HepG2 (cell line): ENCODE measurements at regions not wholly inside any gene's neighbourhood (a gene's known extent, or its start where the extent isn't known, plus 50 kb on each side); places are given as distances from the start of the nearest gene placed in this dataset.

Source experiments
- ATAC-seq: fragments of 200-7000 bp; cut with Tn5 transposase; 3 replicates; pipeline ENCODE4 v1.9.1; 2020; ENCODE audit warnings: mild to moderate bottlenecking, moderate library complexity
- BruUV-seq: library from RNA; stranded (reverse); fragments of 400-500 nt; replicated peaks from 2 replicates; lab custom pipeline; 2021; lab: Mats Ljungman, UMichigan
- CTCF ChIA-PET: fragments of 300-600 bp; formaldehyde crosslinking; extraction: SDS; loops from one replicate; lab custom pipeline; 2021; ENCODE audit warnings: low total read pairs, inconsistent platforms, low intra/inter-chr PET ratio; lab: Yijun Ruan, JAX
- POLR2A ChIA-PET: fragments of 350-600 bp; sonication (Branson Sonifier 250); formaldehyde crosslinking; loops from one replicate; lab custom pipeline; 2020; ENCODE audit warnings: antibody characterized with exemption, inconsistent platforms; lab: Yijun Ruan, JAX
- DNase-seq: peaks from one replicate; pipeline ENCODE4 v3.0.0-alpha.2; 2015; ENCODE audit warnings: low spot score
- FAIRE-seq: peaks from 3 replicates; lab custom pipeline; 2011; peaks lifted over from hg19 to GRCh38; lab: Jason Lieb, UNC
- H2AFZ ChIP-seq: one replicate; pipeline ENCODE4 v1.6.1; 2011; ENCODE audit warnings: low read length, inconsistent platforms
- H3K27ac ChIP-seq: fragments of 300-600 bp; 3 replicates; pipeline ENCODE4 v1.8.0; 2011; ENCODE audit warnings: mixed run types, mild to moderate bottlenecking, mixed read lengths, low read length, inconsistent platforms; ENCODE audit not compliant: insufficient read depth; ENCODE audit errors: extremely low read length
- H3K27me3 ChIP-seq, 2 experiments: fragments of 200-600 bp in 1 of 2; 2 replicates in 1 of 2; 3 replicates in 1 of 2; pipeline versions ENCODE4 v1.6.0 to v1.8.0; 2011; ENCODE audit warnings: low read length in 2 of 2, mild to moderate bottlenecking in 2 of 2, moderate library complexity in 2 of 2, inconsistent platforms in 1 of 2; ENCODE audit not compliant: insufficient read depth in 2 of 2, control insufficient read depth in 1 of 2
- H3K36me3 ChIP-seq, 2 experiments: fragments of 200-600 bp in 1 of 2; replicated peaks in 1 of 2; 2 replicates in 1 of 2; 3 replicates in 1 of 2; pipeline versions ENCODE4 v1.5.1 to v1.8.0; 2011; ENCODE audit warnings: low read length in 2 of 2, inconsistent platforms in 1 of 2; ENCODE audit not compliant: insufficient read depth in 2 of 2, control insufficient read depth in 1 of 2
- H3K4me1 ChIP-seq: 2 replicates; pipeline ENCODE4 v1.5.1; 2012; ENCODE audit warnings: low read length, inconsistent platforms; ENCODE audit not compliant: insufficient read depth
- H3K4me2 ChIP-seq: 2 replicates; pipeline ENCODE4 v1.6.0; 2011; ENCODE audit warnings: low read depth, low read length, inconsistent platforms
- H3K4me3 ChIP-seq, 3 experiments: fragments of 200-600 bp in 1 of 3; sonication (generic), shearing (Covaris generic) in 1 of 3; replicated peaks in 1 of 3; 2 replicates each; pipeline ENCODE4 v1.5.1; 2011 to 2016; ENCODE audit warnings: low read length in 3 of 3, inconsistent platforms in 2 of 3, low read depth in 2 of 3, mild to moderate bottlenecking in 2 of 3, control low read depth in 1 of 3, mixed read lengths in 1 of 3; ENCODE audit not compliant: insufficient read depth in 1 of 3
- H3K79me2 ChIP-seq: one replicate; pipeline ENCODE4 v1.6.1; 2011; ENCODE audit warnings: low read length, inconsistent platforms; ENCODE audit not compliant: insufficient read depth
- H3K9ac ChIP-seq: 2 replicates; pipeline ENCODE4 v1.6.0; 2011; ENCODE audit warnings: mild to moderate bottlenecking, low read depth, low read length, inconsistent platforms; ENCODE audit not compliant: insufficient read depth
- H3K9me3 ChIP-seq: 2 replicates; pipeline ENCODE4 v1.5.1; 2012; ENCODE audit warnings: mild to moderate bottlenecking, low read length
- H4K20me1 ChIP-seq: 2 replicates; pipeline ENCODE4 v1.6.0; 2011; ENCODE audit warnings: inconsistent platforms, mild to moderate bottlenecking, low read length, moderate library complexity; ENCODE audit not compliant: insufficient read depth
- HES4 ChIP-seq: sonication (generic); formaldehyde crosslinking; IDR thresholded peaks from 2 replicates; pipeline ENCODE4 v1.9.0; 2021; ENCODE audit warnings: mild to moderate bottlenecking, missing genetic modification reagents, borderline replicate concordance
- HIVEP1 ChIP-seq: sonication (generic); formaldehyde crosslinking; IDR thresholded peaks from 2 replicates; pipeline ENCODE4 v1.4.0; 2020; ENCODE audit warnings: mild to moderate bottlenecking, missing genetic modification reagents
- KDM4B ChIP-seq: sonication (generic); formaldehyde crosslinking; IDR thresholded peaks from 2 replicates; pipeline ENCODE4 v1.4.0; 2020; ENCODE audit warnings: missing genetic modification reagents
- MBNL3 ChIP-seq: fragments of 250-450 bp; sonication (Bioruptor Pico); conservative IDR thresholded peaks from 2 replicates; pipeline ENCODE4 v1.8.0; 2022; ENCODE audit warnings: mild to moderate bottlenecking, inconsistent platforms
- NRL ChIP-seq: sonication (generic); formaldehyde crosslinking; IDR thresholded peaks from 2 replicates; pipeline ENCODE4 v1.5.0; 2020; ENCODE audit warnings: missing genetic modification reagents, mild to moderate bottlenecking, moderate library complexity, borderline replicate concordance
- PAWR ChIP-seq: sonication (generic); formaldehyde crosslinking; IDR thresholded peaks from 2 replicates; pipeline ENCODE4 v1.4.0; 2020; ENCODE audit warnings: missing genetic modification reagents, mild to moderate bottlenecking, borderline replicate concordance
- POLR2AphosphoS2 ChIP-seq: IDR thresholded peaks from 2 replicates; pipeline ENCODE4 v1.6.1; 2011; ENCODE audit warnings: low read depth, low read length, improper control_type of control experiment
- SRSF4 ChIP-seq: fragments of 200-400 bp; formaldehyde crosslinking; IDR thresholded peaks from one replicate; pipeline ENCODE4 v1.6.1; 2018; ENCODE audit warnings: mild to moderate bottlenecking, low read depth, low read length, moderate library complexity; ENCODE audit not compliant: poor library complexity, severe bottlenecking
- TBP ChIP-seq: sonication (generic); formaldehyde crosslinking; IDR thresholded peaks from 2 replicates; pipeline ENCODE4 v1.5.0; 2020; ENCODE audit warnings: missing genetic modification reagents
- TBX3 ChIP-seq: fragments of 450-650 bp; IDR thresholded peaks from 2 replicates; pipeline ENCODE4 v1.6.1; 2017; ENCODE audit warnings: antibody characterized with exemption, mild to moderate bottlenecking, inconsistent platforms, borderline replicate concordance
- ZFP82 ChIP-seq: sonication (generic); formaldehyde crosslinking; IDR thresholded peaks from 2 replicates; pipeline ENCODE4 v1.5.1; 2020; ENCODE audit warnings: mild to moderate bottlenecking, missing genetic modification reagents, borderline replicate concordance
- ZNF24 ChIP-seq: fragments of 450-650 bp; IDR thresholded peaks from 2 replicates; pipeline ENCODE4 v1.6.1; 2017; ENCODE audit warnings: antibody characterized with exemption, mild to moderate bottlenecking
- ZNF331 ChIP-seq: sonication (generic); formaldehyde crosslinking; IDR thresholded peaks from 2 replicates; pipeline ENCODE4 v1.4.0; 2020; ENCODE audit warnings: missing genetic modification reagents
- ZNF766 ChIP-seq: sonication (generic); formaldehyde crosslinking; IDR thresholded peaks from 2 replicates; pipeline ENCODE4 v1.5.0; 2020; ENCODE audit warnings: missing genetic modification reagents, borderline replicate concordance
- ZNF772 ChIP-seq: sonication (generic); formaldehyde crosslinking; IDR thresholded peaks from 2 replicates; pipeline ENCODE4 v1.5.0; 2020; ENCODE audit warnings: mild to moderate bottlenecking, missing genetic modification reagents
- WGBS: methylation state at CpG from one replicate; pipeline ENCODE4 v1.1.6; 2017; ENCODE audit warnings: low lambda C conversion rate; 5-methylcytosine and 5-hydroxymethylcytosine counted together
- in situ Hi-C: cut with HindIII; loops from 2 replicates; pipeline ENCODE4 v1.10.0; 2017; ENCODE audit warnings: low pct_unique_long_range_greater_than_20kb; ENCODE audit not compliant: extremely low pct_ligation_motif_present
- intact Hi-C: fragments of 100-400 bp; cut with micrococcal nuclease; formaldehyde crosslinking; loops from one replicate; pipeline ENCODE4 v1.10.0; 2022; ENCODE audit not compliant: unreplicated experiment
- TF ChIP-seq, protein P1 (sequence below): sonication (generic); formaldehyde crosslinking; IDR thresholded peaks from 2 replicates; pipeline ENCODE4 v1.9.0; 2021; ENCODE audit warnings: missing genetic modification reagents, borderline replicate concordance
- TF ChIP-seq, protein P2 (sequence below): IDR thresholded peaks from 2 replicates; pipeline ENCODE4 v1.6.1; 2016; ENCODE audit warnings: missing compliant biosample characterization, missing genetic modification reagents, borderline replicate concordance
- TF ChIP-seq, protein P3 (sequence below): sonication (generic); formaldehyde crosslinking; IDR thresholded peaks from 2 replicates; pipeline ENCODE4 v1.8.1; 2023; ENCODE audit warnings: mild to moderate bottlenecking, inconsistent platforms, moderate library complexity, missing genetic modification reagents, borderline replicate concordance

DNA sequence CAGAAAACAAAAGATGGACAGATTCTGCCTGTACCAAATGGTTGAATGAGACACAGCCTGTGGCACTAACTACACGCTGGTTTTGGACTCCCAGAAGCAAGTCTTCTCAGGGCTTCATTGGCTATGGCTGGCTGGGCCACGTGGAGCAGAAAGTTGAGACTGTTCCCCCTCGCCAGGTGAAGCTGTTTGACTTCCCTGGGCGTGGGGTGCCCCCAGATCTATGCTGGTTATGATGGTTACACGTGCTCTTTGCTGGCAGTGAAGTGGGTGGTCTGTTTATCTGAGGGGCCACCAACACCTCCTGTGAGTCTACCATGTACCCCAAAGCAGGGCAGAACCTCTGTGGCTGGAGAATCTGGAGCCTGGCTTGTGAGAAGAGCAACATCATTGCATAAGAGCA, 60.3 kb upstream of the EPHA6 start (continued):
- TF ChIP-seq, protein P1, sequence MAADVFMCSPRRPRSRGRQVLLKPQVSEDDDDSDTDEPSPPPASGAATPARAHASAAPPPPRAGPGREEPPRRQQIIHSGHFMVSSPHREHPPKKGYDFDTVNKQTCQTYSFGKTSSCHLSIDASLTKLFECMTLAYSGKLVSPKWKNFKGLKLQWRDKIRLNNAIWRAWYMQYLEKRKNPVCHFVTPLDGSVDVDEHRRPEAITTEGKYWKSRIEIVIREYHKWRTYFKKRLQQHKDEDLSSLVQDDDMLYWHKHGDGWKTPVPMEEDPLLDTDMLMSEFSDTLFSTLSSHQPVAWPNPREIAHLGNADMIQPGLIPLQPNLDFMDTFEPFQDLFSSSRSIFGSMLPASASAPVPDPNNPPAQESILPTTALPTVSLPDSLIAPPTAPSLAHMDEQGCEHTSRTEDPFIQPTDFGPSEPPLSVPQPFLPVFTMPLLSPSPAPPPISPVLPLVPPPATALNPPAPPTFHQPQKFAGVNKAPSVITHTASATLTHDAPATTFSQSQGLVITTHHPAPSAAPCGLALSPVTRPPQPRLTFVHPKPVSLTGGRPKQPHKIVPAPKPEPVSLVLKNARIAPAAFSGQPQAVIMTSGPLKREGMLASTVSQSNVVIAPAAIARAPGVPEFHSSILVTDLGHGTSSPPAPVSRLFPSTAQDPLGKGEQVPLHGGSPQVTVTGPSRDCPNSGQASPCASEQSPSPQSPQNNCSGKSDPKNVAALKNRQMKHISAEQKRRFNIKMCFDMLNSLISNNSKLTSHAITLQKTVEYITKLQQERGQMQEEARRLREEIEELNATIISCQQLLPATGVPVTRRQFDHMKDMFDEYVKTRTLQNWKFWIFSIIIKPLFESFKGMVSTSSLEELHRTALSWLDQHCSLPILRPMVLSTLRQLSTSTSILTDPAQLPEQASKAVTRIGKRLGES (CRISPR knock-in tag): no peak
- no peak for TF ChIP-seq ZNF766 (CRISPR knock-in tag)
- TF ChIP-seq HES4 (CRISPR knock-in tag): no peak

DNA sequence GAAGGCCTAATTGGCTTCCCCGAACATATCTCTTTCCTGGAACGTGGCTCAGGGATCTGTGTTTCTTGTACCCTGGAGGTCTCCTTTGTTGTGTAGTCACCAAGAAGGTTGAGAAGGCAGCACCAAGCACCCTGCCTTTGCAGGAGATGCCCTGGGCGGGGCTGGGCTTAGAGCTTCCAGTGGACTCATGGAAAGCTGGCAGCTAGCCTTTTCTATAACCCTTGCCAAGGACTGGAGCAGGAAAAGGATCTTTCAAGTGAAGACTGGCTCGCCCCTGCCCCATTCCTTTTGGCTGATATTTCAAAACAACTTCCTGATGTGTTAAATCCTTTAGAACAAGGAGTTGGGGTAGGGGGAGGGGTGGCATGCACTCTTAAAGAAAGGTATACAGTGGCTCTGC, 58.9 kb upstream of the EPHA6 start:
- no peak overlapping the region for H3K4me3 ChIP-seq
- intact Hi-C loops: no loop called here
- ATAC-seq (no peak), DNase-seq (no peak), FAIRE-seq (no peak)
- no peaks in the 10 kb centered on the region for H3K36me3 ChIP-seq
- WGBS: 28% methylated on average over 4 of the region's 4 CpGs
- no peak overlapping the region for H2AFZ ChIP-seq
- H3K4me2 ChIP-seq: no peak overlapping the region
- no peak overlapping the region for H3K27ac ChIP-seq
- TF ChIP-seq TBP (CRISPR knock-in tag) (no peak), HIVEP1 (no peak), ZNF772 (CRISPR knock-in tag) (no peak), POLR2AphosphoS2 (no peak), ZNF331 (no peak), MBNL3 (CRISPR knock-in tag) (no peak), ZFP82 (no peak), SRSF4 (no peak), NRL (no peak), TBX3 (no peak), KDM4B (CRISPR knock-in tag) (no peak), ZNF24 (no peak), PAWR (CRISPR knock-in tag) (no peak)
- TF ChIP-seq, protein P2, sequence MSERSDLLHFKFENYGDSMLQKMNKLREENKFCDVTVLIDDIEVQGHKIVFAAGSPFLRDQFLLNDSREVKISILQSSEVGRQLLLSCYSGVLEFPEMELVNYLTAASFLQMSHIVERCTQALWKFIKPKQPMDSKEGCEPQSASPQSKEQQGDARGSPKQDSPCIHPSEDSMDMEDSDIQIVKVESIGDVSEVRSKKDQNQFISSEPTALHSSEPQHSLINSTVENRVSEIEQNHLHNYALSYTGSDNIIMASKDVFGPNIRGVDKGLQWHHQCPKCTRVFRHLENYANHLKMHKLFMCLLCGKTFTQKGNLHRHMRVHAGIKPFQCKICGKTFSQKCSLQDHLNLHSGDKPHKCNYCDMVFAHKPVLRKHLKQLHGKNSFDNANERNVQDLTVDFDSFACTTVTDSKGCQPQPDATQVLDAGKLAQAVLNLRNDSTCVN (CRISPR knock-in tag): no peak
- TF ChIP-seq, protein P3, sequence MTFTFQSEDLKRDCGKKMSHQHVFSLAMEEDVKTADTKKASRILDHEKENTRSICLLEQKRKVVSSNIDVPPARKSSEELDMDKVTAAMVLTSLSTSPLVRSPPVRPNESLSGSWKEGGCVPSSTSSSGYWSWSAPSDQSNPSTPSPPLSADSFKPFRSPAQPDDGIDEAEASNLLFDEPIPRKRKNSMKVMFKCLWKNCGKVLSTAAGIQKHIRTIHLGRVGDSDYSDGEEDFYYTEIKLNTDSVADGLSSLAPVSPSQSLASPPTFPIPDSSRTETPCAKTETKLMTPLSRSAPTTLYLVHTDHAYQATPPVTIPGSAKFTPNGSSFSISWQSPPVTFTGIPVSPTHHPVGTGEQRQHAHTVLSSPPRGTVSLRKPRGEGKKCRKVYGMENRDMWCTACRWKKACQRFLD: no peak
- CTCF ChIA-PET: no interaction called here
- H3K9me3 ChIP-seq: no peaks in the 10 kb centered on the region
- H3K9ac ChIP-seq: no peak overlapping the region
- H3K79me2 ChIP-seq: no peaks in the 10 kb centered on the region
- in situ Hi-C loops: no loop called here
- no TSS peak for BruUV-seq
- POLR2A ChIA-PET: no interaction called here
- peaks cover 14% of the 10 kb centered on the region for H3K4me1 ChIP-seq
- H3K27me3 ChIP-seq: no peaks in the 10 kb centered on the region
- no peaks in the 10 kb centered on the region for H4K20me1 ChIP-seq
